Uterus (tissue), 2 donors: ENCODE measurements at regions not wholly inside any gene's neighbourhood (a gene's known extent, or its start where the extent isn't known, plus 50 kb on each side); places are given as distances from the start of the nearest gene placed in this dataset.

Source experiments
- CTCF ChIP-seq, 4 experiments: fragments of 200-600 bp in 2 of 4; fragments of 450-650 bp in 2 of 4; sonication (generic) in 2 of 4; IDR thresholded peaks; one replicate each; pipeline ENCODE4 v1.5.1; 2016 to 2019; ENCODE audit warnings: antibody characterized with exemption in 4 of 4, mild to moderate bottlenecking in 2 of 4, moderate library complexity in 1 of 4
- POLR2A ChIP-seq, 2 donors: fragments of 450-650 bp; IDR thresholded peaks; one replicate each; pipeline ENCODE4 v1.6.1; 2016; ENCODE audit warnings: antibody characterized with exemption in 2 of 2, mild to moderate bottlenecking in 1 of 2, moderate library complexity in 1 of 2

DNA sequence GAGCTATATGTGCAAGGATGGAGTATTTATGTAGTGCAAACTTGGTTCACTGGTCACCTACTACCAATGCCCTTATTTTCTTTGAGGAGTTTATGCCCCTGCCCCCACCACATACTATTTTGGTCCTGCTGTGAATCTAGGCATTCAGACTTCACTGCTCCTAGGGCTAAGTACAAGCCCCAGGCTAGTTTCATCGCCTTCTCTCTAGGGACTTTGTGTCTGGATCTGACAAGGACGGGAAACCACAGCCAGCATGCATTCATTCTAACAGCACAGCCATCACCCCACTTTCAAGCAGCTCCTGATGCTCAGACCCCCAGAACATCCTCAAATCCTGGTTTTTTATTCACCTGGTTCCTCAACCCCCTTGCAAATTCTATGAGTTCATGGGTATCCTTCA is 56.8 kb downstream of the DRD1 start:
- no peak for TF ChIP-seq CTCF (IDR thresholded peaks at IDR 0.05)
- TF ChIP-seq POLR2A (IDR thresholded peaks at IDR 0.05) = no peak
